Activated T-helper 1 cell treated with anti-CD3 and anti-CD28 coated beads, Interleukin-12 subunit alpha, Interleukin-12 subunit beta, Interleukin-2, Interleukin-4 antibody, amounts not matched to agents 30 ng/mL and 10 ng/mL and 1 ng/mL, durations not matched to agents 14 hours and 24 hours and 36 hours (primary cell): ENCODE measurements at regions not wholly inside any gene's neighbourhood (a gene's known extent, or its start where the extent isn't known, plus 50 kb on each side); places are given as distances from the start of the nearest gene placed in this dataset.

ENCODE experiments used
- DNase-seq: peaks from one replicate; pipeline ENCODE4 v3.0.0; 2021; ENCODE audit warnings: low spot score
- H3K27ac Mint-ChIP-seq: one replicate; pipeline ENCODE4 v1.8.0; 2021; ENCODE audit warnings: mild to moderate bottlenecking, mixed read lengths
- H3K27me3 Mint-ChIP-seq: one replicate; pipeline ENCODE4 v1.8.0; 2022; ENCODE audit warnings: mild to moderate bottlenecking, moderate library complexity, mixed read lengths; ENCODE audit not compliant: insufficient read depth
- H3K36me3 Mint-ChIP-seq: one replicate; pipeline ENCODE4 v1.8.0; 2021; ENCODE audit warnings: low read depth, mixed read lengths
- H3K4me1 Mint-ChIP-seq: one replicate; pipeline ENCODE4 v1.8.0; 2021; ENCODE audit warnings: low read depth, mixed read lengths
- H3K4me3 Mint-ChIP-seq: one replicate; pipeline ENCODE4 v1.8.0; 2021; ENCODE audit warnings: mild to moderate bottlenecking, moderate library complexity, mixed read lengths
- H3K9me3 Mint-ChIP-seq: one replicate; pipeline ENCODE4 v1.8.0; 2021; ENCODE audit warnings: mixed read lengths
- intact Hi-C: fragments of 100-400 bp; cut with micrococcal nuclease; formaldehyde crosslinking; loops from one replicate; pipeline ENCODE4 v1.15.1; 2024

DNA sequence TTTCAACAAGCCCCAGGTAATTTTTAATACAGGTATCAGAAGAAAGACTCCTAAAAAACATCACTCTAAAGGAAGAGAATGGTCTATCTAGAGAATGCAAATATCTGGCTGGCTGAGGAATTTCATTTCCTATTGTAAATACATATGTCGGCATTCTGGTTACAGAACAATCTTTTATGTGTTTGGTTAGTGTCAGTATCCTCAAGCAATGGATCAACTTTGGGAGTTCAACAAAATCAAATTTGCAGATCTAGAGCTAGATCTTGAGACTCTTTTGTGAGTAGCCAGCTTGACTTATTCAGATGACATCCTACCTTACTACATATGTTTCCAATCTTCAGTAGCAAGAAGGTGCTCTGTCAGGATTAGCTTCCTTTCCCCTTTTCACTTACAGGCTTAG lies 145.1 kb downstream of the BTC start:
- Mint-ChIP-seq H3K4me3 (no peak overlapping the region), H3K36me3 (no peaks in the 10 kb centered on the region), H3K27me3 (peaks cover 4% of the 10 kb centered on the region), H3K27ac (no peak overlapping the region), H3K9me3 (no peaks in the 10 kb centered on the region), H3K4me1 (no peaks in the 10 kb centered on the region)
- no peak for DNase-seq
- intact Hi-C loops = no loop called here

DNA sequence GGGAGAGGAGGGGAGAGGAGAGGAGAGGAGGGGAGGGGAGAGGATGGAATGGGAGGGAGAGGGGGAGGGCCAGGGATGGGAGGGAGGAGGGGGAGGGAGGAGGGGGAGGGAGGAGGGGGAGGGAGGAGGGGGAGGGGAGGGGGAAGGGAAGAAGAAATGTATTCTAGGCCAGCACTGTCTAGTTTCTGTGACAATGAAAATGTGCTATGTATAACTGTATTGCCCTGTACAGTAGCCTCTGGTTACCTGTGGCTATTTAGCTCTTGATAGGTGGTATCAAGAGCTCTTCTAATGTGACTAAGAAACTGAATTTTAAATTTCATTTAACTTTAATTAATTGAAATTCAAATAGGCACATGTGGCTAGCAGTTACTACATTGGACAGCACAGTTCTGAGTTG lies 143.1 kb downstream of the BTC start:
- no peak overlapping the region for H3K4me3 Mint-ChIP-seq
- H3K36me3 Mint-ChIP-seq = no peaks in the 10 kb centered on the region
- DNase-seq = no peak
- no peak overlapping the region for H3K27ac Mint-ChIP-seq
- H3K27me3 Mint-ChIP-seq = peaks cover 4% of the 10 kb centered on the region
- intact Hi-C loops = no loop called here
- H3K9me3 Mint-ChIP-seq = no peaks in the 10 kb centered on the region
- H3K4me1 Mint-ChIP-seq = no peaks in the 10 kb centered on the region

DNA sequence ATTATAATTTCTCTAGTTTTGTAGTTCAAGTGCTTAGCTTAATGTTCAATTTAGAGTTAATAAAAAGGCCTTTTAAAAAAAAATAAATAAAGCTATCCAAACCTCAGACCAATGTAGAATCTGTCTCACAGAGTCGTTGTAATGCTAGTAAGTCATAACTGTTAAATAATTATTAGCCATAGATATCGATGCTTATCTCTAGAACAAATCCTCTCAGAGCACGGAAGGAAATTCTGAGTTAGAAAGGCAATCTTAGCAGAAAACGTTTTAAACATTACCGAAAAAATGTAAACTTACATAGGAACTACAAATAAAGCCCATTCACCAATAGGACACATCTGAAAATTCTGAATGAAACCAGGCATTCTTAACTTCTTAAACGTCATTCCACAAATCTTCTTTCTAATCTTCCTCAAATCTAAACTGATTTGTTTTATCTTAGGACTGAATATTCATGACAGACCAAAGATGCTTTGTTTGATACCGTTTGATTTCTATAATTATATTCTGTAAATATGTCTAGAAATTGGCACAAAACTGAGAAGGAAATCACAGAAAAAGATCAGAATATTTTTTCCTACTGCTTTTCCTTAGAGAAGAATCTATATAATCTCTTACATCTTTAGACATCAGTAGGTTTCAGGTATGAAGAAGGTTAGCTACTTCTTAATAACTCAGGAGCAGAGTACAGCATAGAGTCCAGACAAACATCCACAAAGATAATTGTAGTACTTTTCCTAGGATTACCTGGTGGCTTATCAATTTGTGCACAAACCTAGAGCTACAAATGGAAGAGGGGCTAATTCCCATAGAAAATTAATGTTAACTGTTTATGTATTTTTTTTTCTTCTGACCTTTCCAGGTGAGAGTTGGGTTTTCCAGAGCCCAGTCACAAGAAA lies 140.7 kb downstream of the BTC start:
- Mint-ChIP-seq H3K27ac (no peak overlapping the region), H3K36me3 (no peaks in the 10 kb centered on the region), H3K4me1 (no peaks in the 10 kb centered on the region), H3K9me3 (no peaks in the 10 kb centered on the region), H3K27me3 (no peaks in the 10 kb centered on the region), H3K4me3 (no peak overlapping the region)
- DNase-seq = no peak
- intact Hi-C loops = no loop called here

GRCh38 chr4:74654230-74654681 lies 140.1 kb downstream of the BTC start:
- Mint-ChIP-seq H3K27ac (no peak overlapping the region), H3K27me3 (no peaks in the 10 kb centered on the region), H3K36me3 (no peaks in the 10 kb centered on the region), H3K9me3 (no peaks in the 10 kb centered on the region), H3K4me1 (no peaks in the 10 kb centered on the region), H3K4me3 (no peak overlapping the region)
- DNase-seq = no peak
- intact Hi-C loops = no loop called here

GRCh38 chr4:74656596-74656995 lies 137.7 kb downstream of the BTC start:
- Mint-ChIP-seq H3K36me3 (no peaks in the 10 kb centered on the region), H3K4me1 (no peaks in the 10 kb centered on the region)
- intact Hi-C loops = no loop called here

GRCh38 chr4:74658116-74658515 lies 136.2 kb downstream of the BTC start:
- Mint-ChIP-seq H3K4me1 (no peaks in the 10 kb centered on the region), H3K27me3 (no peaks in the 10 kb centered on the region), H3K9me3 (no peaks in the 10 kb centered on the region), H3K27ac (no peak overlapping the region), H3K36me3 (no peaks in the 10 kb centered on the region), H3K4me3 (no peak overlapping the region)
- intact Hi-C loops = no loop called here
- no peak for DNase-seq

More at GRCh38 chr4:74656596-74656995, 137.7 kb downstream of the BTC start:
- Mint-ChIP-seq H3K27ac (no peak overlapping the region), H3K27me3 (no peaks in the 10 kb centered on the region), H3K9me3 (no peaks in the 10 kb centered on the region), H3K4me3 (no peak overlapping the region)
- DNase-seq = no peak

- Mint-ChIP-seq H3K36me3 (no peaks in the 10 kb centered on the region), H3K4me3 (no peak overlapping the region), H3K9me3 (no peaks in the 10 kb centered on the region), H3K4me1 (no peaks in the 10 kb centered on the region), H3K27ac (no peak overlapping the region), H3K27me3 (peaks cover 2% of the 10 kb centered on the region)
- DNase-seq = no peak
- intact Hi-C loops = no loop called here
These were observed 134.5 kb downstream of the BTC start for GRCh38 chr4:74659576-74660411.

GRCh38 chr4:74660866-74661265 lies 133.5 kb downstream of the BTC start:
- intact Hi-C loops = no loop called here
- peaks cover 2% of the 10 kb centered on the region for H3K27me3 Mint-ChIP-seq
- H3K4me1 Mint-ChIP-seq = no peaks in the 10 kb centered on the region
- H3K27ac Mint-ChIP-seq = no peak overlapping the region
- no peak overlapping the region for H3K4me3 Mint-ChIP-seq
- H3K36me3 Mint-ChIP-seq = no peaks in the 10 kb centered on the region
- no peaks in the 10 kb centered on the region for H3K9me3 Mint-ChIP-seq
- no peak for DNase-seq

DNA sequence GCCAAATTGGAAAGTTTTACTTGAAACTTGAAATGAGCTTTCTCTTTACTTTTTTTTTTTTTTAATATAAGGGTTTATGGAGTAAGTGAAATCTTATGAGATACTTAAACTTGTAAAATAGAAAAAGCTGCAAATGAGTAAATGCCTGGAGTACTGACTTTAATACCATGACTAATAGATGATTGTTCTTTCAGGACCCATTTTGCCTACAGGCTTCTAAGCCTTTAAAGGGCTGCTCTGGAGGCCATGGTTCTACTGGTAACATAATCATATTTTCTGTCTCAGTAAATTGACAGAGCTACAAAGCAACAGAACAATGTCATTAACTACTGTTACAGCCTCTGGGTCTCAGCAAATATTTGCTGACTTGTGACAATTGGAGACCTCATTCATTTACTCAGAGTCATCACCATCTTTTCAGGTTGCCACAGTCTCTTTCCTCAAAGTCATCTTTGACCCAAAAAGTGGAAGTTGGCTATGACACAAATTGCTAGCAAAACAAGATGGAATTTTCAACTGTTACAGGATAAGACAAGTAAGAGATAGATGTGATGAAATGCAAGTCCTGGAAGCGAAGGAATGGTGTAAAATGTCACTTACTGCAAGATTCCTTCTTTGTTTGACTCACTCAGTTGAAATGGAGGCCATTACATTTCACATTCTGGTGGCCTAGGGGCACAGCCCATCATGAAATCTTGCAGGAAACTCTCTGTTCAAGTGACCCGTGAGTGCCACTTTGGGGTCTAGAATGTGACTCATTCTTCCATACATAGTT lies 132.7 kb downstream of the BTC start:
- Mint-ChIP-seq H3K9me3 (no peaks in the 10 kb centered on the region), H3K4me3 (no peak overlapping the region), H3K4me1 (no peaks in the 10 kb centered on the region), H3K27ac (no peak overlapping the region), H3K27me3 (peaks cover 2% of the 10 kb centered on the region), H3K36me3 (no peaks in the 10 kb centered on the region)
- DNase-seq = no peak
- intact Hi-C loops = no loop called here

- no peaks in the 10 kb centered on the region for H3K9me3 Mint-ChIP-seq
- no peak for DNase-seq
- H3K36me3 Mint-ChIP-seq = no peaks in the 10 kb centered on the region
- H3K27ac Mint-ChIP-seq = no peak overlapping the region
- no peaks in the 10 kb centered on the region for H3K4me1 Mint-ChIP-seq
- peaks cover 2% of the 10 kb centered on the region for H3K27me3 Mint-ChIP-seq
- intact Hi-C loops = no loop called here
- no peak overlapping the region for H3K4me3 Mint-ChIP-seq
These were observed 130.7 kb downstream of the BTC start for GRCh38 chr4:74663631-74664030.

DNA sequence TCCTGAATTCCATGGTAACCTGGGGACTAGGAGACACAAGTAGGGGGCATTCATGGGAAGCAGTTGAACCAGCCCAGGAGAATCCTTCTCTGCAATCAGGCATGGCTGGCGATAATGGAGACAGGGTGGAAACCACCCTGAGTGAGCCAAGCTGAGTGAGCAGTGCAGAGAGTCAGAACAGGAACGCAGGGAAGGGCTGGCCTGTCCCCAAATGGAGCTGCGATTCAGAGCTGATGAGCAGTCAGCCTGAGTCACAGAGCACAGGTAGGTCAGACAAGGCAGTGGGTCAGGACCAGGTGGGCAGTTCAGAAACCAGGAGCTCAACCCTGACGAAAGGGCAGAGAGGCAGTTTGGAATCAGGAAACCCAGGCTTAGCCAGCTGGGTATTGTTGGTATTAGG lies 129.0 kb downstream of the BTC start:
- intact Hi-C loops = no loop called here
- DNase-seq = no peak
- Mint-ChIP-seq H3K27ac (no peak overlapping the region), H3K4me3 (no peak overlapping the region), H3K27me3 (peaks cover 3% of the 10 kb centered on the region), H3K36me3 (no peaks in the 10 kb centered on the region), H3K4me1 (no peaks in the 10 kb centered on the region), H3K9me3 (no peaks in the 10 kb centered on the region)

DNA sequence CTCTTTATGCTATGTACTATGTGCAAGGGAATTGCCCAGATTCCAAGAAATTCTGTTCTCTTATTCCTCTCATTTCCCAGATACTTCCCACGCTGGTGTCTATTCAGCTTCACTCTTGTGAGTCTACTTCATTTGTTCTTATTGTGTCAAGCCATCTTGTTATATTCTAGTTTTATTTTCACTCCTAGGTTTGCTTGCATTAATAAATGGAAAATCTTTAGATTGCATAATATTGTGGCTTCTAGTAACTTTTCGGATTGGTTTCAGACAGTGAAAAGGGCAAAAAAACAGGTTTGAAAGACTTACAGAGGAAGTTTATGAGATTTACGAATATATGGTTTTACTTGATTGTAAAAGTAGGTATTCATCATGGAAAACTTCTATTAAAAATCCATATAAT lies 128.4 kb downstream of the BTC start:
- H3K9me3 Mint-ChIP-seq = no peaks in the 10 kb centered on the region
- no peak for DNase-seq
- H3K36me3 Mint-ChIP-seq = no peaks in the 10 kb centered on the region
- H3K27ac Mint-ChIP-seq = no peak overlapping the region
- no peaks in the 10 kb centered on the region for H3K4me1 Mint-ChIP-seq
- H3K4me3 Mint-ChIP-seq = no peak overlapping the region
- intact Hi-C loops = no loop called here
- H3K27me3 Mint-ChIP-seq = peaks cover 3% of the 10 kb centered on the region

DNA sequence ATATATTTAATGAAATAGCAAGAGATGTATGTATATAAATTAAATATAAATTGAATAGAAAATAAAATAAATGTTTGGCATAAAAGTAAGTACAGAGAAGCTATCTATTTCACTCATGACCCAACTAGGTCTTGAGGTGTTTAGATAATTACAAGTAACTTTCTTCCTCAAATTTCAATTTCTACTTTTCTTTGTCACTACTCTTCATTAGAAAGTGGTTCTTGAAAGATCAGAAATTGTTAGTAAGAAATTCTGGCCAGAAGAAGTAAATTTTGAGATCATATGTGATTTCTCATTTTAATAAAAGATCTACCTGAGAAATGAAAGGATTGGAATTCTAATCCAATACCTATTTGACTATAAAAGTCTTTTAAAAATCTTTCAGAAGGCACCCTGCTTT lies 126.9 kb downstream of the BTC start:
- intact Hi-C loops = no loop called here
- Mint-ChIP-seq H3K36me3 (no peaks in the 10 kb centered on the region), H3K27me3 (peaks cover 3% of the 10 kb centered on the region), H3K9me3 (no peaks in the 10 kb centered on the region), H3K27ac (no peak overlapping the region), H3K4me3 (no peak overlapping the region), H3K4me1 (no peaks in the 10 kb centered on the region)
- DNase-seq = no peak
